ENCODE measurements at regions not wholly inside any gene's neighbourhood (a gene's known extent, or its start where the extent isn't known, plus 50 kb on each side); places are given as distances from the start of the nearest gene placed in this dataset.

GRCh38 chr7:46534664-46535588 lies 613.9 kb upstream of the IGFBP3 start:
- TF ChIP-seq OVOL2 (CRISPR knock-in tag; IDR thresholded peaks at IDR 0.05; ENCODE audit: borderline replicate concordance) (no peak), CTCF (IDR thresholded peaks at IDR 0.05) (no peak), USF1 (CRISPR knock-in tag; IDR thresholded peaks at IDR 0.05) (no peak), MAX (CRISPR knock-in tag; IDR thresholded peaks at IDR 0.05) (no peak), ESRRA (CRISPR knock-in tag; IDR thresholded peaks at IDR 0.05; ENCODE audit: borderline replicate concordance) (no peak), KAT7 (CRISPR knock-in tag; IDR thresholded peaks at IDR 0.05; ENCODE audit: borderline replicate concordance) (no peak), TEAD4 (CRISPR knock-in tag; IDR thresholded peaks at IDR 0.05) (no peak), ATF2 (CRISPR knock-in tag; IDR thresholded peaks at IDR 0.05; ENCODE audit: borderline replicate concordance, low read depth) (no peak), ZNF121 (CRISPR knock-in tag; IDR thresholded peaks at IDR 0.05) (no peak)
